Esophagus squamous epithelium (tissue), 5 donors: ENCODE measurements at regions not wholly inside any gene's neighbourhood (a gene's known extent, or its start where the extent isn't known, plus 50 kb on each side); places are given as distances from the start of the nearest gene placed in this dataset.

Experiments used
- DNase-seq: peaks from one replicate; lab custom pipeline; 2025; lab: John Stamatoyannopoulos, UW
- H3K27ac ChIP-seq, 4 donors: fragments of 200-600 bp; sonication (generic); one replicate each; pipeline ENCODE4 v1.5.1; 2016 to 2019; ENCODE audit warnings: mild to moderate bottlenecking in 1 of 4
- H3K27me3 ChIP-seq, 4 donors: fragments of 200-600 bp; sonication (generic); 1 replicate in 3 of 4; 2 replicates in 1 of 4; pipeline versions ENCODE4 v1.5.1 to v1.6.0; 2017 to 2021; ENCODE audit warnings: antibody characterized with exemption in 1 of 4
- H3K36me3 ChIP-seq, 3 donors: fragments of 200-600 bp; sonication (generic); one replicate each; pipeline ENCODE4 v1.5.1; 2016 to 2019
- H3K4me1 ChIP-seq, 3 donors: fragments of 200-600 bp; sonication (generic); one replicate each; pipeline ENCODE4 v1.5.1; 2017 to 2019
- H3K4me3 ChIP-seq, 4 donors: fragments of 200-600 bp; sonication (generic); 1 replicate in 3 of 4; 2 replicates in 1 of 4; pipeline ENCODE4 v1.5.1; 2016 to 2019; ENCODE audit warnings: mild to moderate bottlenecking in 2 of 4, moderate library complexity in 1 of 4
- H3K9me3 ChIP-seq, 3 donors: fragments of 200-600 bp; sonication (generic); one replicate each; pipeline ENCODE4 v1.5.1; 2016 to 2019
- POLR2A ChIP-seq, 4 donors: fragments of 450-650 bp; IDR thresholded peaks; one replicate each; pipeline ENCODE4 v1.6.1; 2017; ENCODE audit warnings: antibody characterized with exemption in 4 of 4, mild to moderate bottlenecking in 4 of 4, moderate library complexity in 3 of 4
- WGBS, 2 donors: methylation state at CpG; one replicate each; pipeline ENCODE4 v1.1.5; 2018; 5-methylcytosine and 5-hydroxymethylcytosine counted together
- intact Hi-C: fragments of 100-400 bp; cut with DNase I; formaldehyde crosslinking; loops from one replicate; pipeline ENCODE4 v1.15.0; 2022
- TF ChIP-seq, protein P1 (sequence below), 6 experiments: fragments of 450-650 bp in 4 of 6; fragments of 200-600 bp in 2 of 6; sonication (generic) in 2 of 6; IDR thresholded peaks; one replicate each; pipeline ENCODE4 v1.5.1; 2016 to 2019; ENCODE audit warnings: antibody characterized with exemption in 6 of 6, mild to moderate bottlenecking in 4 of 6, moderate library complexity in 4 of 6
- donor health status: DM: yes; HTN: yes; CAD: no.

- no peak overlapping the region for H3K27ac ChIP-seq
- no peak for DNase-seq
- H3K36me3 ChIP-seq = no peaks in the 10 kb centered on the region
- no peaks in the 10 kb centered on the region for H3K4me1 ChIP-seq
- H3K27me3 ChIP-seq = no peaks in the 10 kb centered on the region
- WGBS, 2 donors = 87 to 92% methylated on average over 1 of the region's 1 CpG
- peaks cover 0 to 3% (median 0%) of the 10 kb centered on the region in 3 donors for H3K9me3 ChIP-seq
- intact Hi-C loops = no loop called here
- no peak overlapping the region for H3K4me3 ChIP-seq
- TF ChIP-seq, protein P1, sequence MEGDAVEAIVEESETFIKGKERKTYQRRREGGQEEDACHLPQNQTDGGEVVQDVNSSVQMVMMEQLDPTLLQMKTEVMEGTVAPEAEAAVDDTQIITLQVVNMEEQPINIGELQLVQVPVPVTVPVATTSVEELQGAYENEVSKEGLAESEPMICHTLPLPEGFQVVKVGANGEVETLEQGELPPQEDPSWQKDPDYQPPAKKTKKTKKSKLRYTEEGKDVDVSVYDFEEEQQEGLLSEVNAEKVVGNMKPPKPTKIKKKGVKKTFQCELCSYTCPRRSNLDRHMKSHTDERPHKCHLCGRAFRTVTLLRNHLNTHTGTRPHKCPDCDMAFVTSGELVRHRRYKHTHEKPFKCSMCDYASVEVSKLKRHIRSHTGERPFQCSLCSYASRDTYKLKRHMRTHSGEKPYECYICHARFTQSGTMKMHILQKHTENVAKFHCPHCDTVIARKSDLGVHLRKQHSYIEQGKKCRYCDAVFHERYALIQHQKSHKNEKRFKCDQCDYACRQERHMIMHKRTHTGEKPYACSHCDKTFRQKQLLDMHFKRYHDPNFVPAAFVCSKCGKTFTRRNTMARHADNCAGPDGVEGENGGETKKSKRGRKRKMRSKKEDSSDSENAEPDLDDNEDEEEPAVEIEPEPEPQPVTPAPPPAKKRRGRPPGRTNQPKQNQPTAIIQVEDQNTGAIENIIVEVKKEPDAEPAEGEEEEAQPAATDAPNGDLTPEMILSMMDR (IDR thresholded peaks at IDR 0.05) = no peak
- TF ChIP-seq POLR2A (IDR thresholded peaks at IDR 0.05) = no peak
Measured at GRCh38 chr2:21981127-21981526, 857.4 kb downstream of the TDRD15 start.

- H3K27me3 ChIP-seq = no peaks in the 10 kb centered on the region
Measured at GRCh38 chr2:21993002-21993401, 869.2 kb downstream of the TDRD15 start.

DNA sequence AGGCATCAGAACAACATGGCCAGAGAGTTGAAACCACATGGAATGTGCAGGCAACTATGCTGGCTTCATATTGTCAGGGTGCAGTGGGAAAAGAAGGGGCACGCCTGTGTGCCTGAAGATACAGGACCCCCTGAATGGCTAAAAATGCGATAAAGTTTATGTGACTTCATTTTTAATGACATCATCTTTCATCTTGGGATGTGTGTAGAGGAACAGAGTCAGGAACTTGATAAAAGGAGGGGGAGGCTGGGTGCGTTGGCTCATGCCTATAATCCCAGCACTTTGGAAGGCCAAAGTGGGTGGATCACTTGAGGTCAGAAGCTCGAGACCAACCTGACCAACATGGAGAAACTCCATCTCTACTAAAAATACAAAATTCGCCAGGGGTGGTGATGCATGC lies 872.6 kb downstream of the TDRD15 start:
- no peak overlapping the region for H3K27ac ChIP-seq

More at GRCh38 chr2:21993002-21993401, 869.2 kb downstream of the TDRD15 start:
- Histone ChIP-seq H3K27ac (no peak overlapping the region), H3K4me3 (no peak overlapping the region), H3K4me1 (no peaks in the 10 kb centered on the region), H3K9me3 (peaks cover 0 to 25% (median 9%) of the 10 kb centered on the region in 3 donors), H3K36me3 (no peaks in the 10 kb centered on the region)
- 78% methylated on average over 1 of the region's 1 CpG; no CpG with 5 or more reads in 1 of the 2 donors for WGBS, 2 donors
- TF ChIP-seq POLR2A (IDR thresholded peaks at IDR 0.05) = no peak
- TF ChIP-seq, protein P1 (IDR thresholded peaks at IDR 0.05) = no peak
- no peak for DNase-seq
- intact Hi-C loops = no loop called here

DNA sequence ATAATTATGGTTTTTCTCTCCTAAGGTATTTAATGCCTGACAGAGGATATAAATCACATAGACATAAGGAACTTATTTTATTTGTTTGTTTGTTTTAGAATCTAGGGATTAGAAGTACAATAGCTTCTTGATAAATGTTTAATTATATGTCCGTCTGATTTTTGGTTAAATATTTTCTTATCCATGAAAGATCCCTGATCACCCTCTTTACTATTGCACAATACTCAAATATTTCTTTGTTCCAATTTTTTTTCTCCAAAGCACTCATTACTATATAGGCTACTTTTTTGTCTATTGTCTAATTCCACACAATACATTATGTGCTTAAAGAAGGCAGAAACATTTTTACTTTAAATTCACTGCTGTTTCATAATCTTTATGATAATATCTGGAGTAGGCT lies 875.8 kb downstream of the TDRD15 start:
- TF ChIP-seq POLR2A (IDR thresholded peaks at IDR 0.05) = no peak
- TF ChIP-seq, protein P1 (IDR thresholded peaks at IDR 0.05) = no peak
- Histone ChIP-seq H3K9me3 (no peaks in the 10 kb centered on the region), H3K27me3 (no peaks in the 10 kb centered on the region), H3K4me3 (no peak overlapping the region), H3K27ac (no peak overlapping the region), H3K36me3 (no peaks in the 10 kb centered on the region), H3K4me1 (no peaks in the 10 kb centered on the region)
- 26 to 48% methylated on average over 1 of the region's 1 CpG for WGBS, 2 donors
- intact Hi-C loops = no loop called here
- DNase-seq = no peak

More for the DNA sequence above, 872.6 kb downstream of the TDRD15 start:
- TF ChIP-seq, protein P1 (IDR thresholded peaks at IDR 0.05) = no peak
- no peak for TF ChIP-seq POLR2A (IDR thresholded peaks at IDR 0.05)
- DNase-seq = no peak
- Histone ChIP-seq H3K27me3 (no peaks in the 10 kb centered on the region), H3K36me3 (no peaks in the 10 kb centered on the region), H3K9me3 (peaks cover 0 to 25% (median 9%) of the 10 kb centered on the region in 3 donors), H3K4me3 (no peak overlapping the region), H3K4me1 (no peaks in the 10 kb centered on the region)
- 72 to 88% methylated on average over 4 to 5 of the region's 5 CpGs for WGBS, 2 donors
- intact Hi-C loops = no loop called here

GRCh38 chr2:22002066-22002465 lies 878.3 kb downstream of the TDRD15 start:
- H3K4me3 ChIP-seq = no peak overlapping the region
- no peaks in the 10 kb centered on the region for H3K4me1 ChIP-seq
- intact Hi-C loops = no loop called here
- TF ChIP-seq, protein P1 (IDR thresholded peaks at IDR 0.05) = no peak
- TF ChIP-seq POLR2A (IDR thresholded peaks at IDR 0.05) = no peak
- no peaks in the 10 kb centered on the region for H3K36me3 ChIP-seq
- WGBS, 2 donors = 22 to 43% methylated on average over 1 of the region's 1 CpG
- no peak for DNase-seq
- no peaks in the 10 kb centered on the region for H3K9me3 ChIP-seq
- H3K27me3 ChIP-seq = no peaks in the 10 kb centered on the region
- H3K27ac ChIP-seq = no peak overlapping the region
